ENCODE measurements at regions not wholly inside any gene's neighbourhood (a gene's known extent, or its start where the extent isn't known, plus 50 kb on each side); places are given as distances from the start of the nearest gene placed in this dataset.

DNA sequence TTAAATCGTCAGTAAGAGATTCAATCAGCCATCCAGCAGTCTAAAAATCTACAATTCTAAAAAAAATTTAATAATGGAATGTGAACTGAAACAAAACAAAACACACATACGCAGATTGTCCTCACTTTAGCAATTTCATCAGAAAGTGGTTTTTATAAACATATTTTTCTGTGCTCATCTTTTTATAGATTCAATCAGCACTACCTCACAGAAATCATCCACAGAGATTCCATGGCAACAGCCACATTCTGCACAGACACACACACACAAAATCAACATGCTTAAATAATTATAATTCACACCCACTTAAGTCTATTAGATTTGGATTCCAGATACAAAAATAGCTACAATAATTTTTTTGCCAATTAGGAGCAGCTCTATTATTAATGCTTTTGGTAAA, 149.0 kb upstream of the KCNIP4 start:
- TF ChIP-seq, protein P1, sequence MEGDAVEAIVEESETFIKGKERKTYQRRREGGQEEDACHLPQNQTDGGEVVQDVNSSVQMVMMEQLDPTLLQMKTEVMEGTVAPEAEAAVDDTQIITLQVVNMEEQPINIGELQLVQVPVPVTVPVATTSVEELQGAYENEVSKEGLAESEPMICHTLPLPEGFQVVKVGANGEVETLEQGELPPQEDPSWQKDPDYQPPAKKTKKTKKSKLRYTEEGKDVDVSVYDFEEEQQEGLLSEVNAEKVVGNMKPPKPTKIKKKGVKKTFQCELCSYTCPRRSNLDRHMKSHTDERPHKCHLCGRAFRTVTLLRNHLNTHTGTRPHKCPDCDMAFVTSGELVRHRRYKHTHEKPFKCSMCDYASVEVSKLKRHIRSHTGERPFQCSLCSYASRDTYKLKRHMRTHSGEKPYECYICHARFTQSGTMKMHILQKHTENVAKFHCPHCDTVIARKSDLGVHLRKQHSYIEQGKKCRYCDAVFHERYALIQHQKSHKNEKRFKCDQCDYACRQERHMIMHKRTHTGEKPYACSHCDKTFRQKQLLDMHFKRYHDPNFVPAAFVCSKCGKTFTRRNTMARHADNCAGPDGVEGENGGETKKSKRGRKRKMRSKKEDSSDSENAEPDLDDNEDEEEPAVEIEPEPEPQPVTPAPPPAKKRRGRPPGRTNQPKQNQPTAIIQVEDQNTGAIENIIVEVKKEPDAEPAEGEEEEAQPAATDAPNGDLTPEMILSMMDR (IDR thresholded peaks at IDR 0.05) = no peak
- no peak for TF ChIP-seq RCOR1 (IDR thresholded peaks at IDR 0.05; ENCODE audit: low read length)
